ENCODE measurements at regions not wholly inside any gene's neighbourhood (a gene's known extent, or its start where the extent isn't known, plus 50 kb on each side); places are given as distances from the start of the nearest gene placed in this dataset.
"Not testable (repeated sequence)": the region's sequence is repeated elsewhere in the genome, so short reads cannot be mapped to it uniquely, and the experiment has no call there.

GRCh38 chr2:238704471-238705225 is 143.2 kb upstream of the TWIST2 start:
- no peak for DNase-seq

DNA sequence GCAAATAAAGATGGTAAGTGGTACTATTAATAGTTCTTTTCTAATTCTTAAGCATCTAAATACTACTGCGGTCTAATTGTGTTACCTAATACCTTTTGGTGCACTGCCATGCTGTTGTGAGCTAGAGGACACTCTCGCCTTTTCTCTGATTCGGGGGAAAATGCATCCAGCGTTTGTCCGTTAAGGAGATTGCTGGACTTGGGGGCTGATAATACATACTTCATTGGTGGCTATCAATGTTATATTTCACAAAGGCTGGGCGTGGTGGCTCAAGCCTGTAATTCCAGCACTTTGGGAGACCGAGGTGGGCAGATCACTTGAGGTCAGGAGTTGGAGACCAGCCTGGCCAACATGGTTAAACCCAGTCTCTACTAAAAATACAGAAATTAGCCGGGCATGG is 141.7 kb upstream of the TWIST2 start:
- no peak for DNase-seq

- DNase-seq, result no peak
Measured at GRCh38 chr2:238706673-238707072, 141.2 kb upstream of the TWIST2 start.

- DNase-seq, result no peak
Measured at GRCh38 chr2:238709325-238710025, 138.4 kb upstream of the TWIST2 start.

DNA sequence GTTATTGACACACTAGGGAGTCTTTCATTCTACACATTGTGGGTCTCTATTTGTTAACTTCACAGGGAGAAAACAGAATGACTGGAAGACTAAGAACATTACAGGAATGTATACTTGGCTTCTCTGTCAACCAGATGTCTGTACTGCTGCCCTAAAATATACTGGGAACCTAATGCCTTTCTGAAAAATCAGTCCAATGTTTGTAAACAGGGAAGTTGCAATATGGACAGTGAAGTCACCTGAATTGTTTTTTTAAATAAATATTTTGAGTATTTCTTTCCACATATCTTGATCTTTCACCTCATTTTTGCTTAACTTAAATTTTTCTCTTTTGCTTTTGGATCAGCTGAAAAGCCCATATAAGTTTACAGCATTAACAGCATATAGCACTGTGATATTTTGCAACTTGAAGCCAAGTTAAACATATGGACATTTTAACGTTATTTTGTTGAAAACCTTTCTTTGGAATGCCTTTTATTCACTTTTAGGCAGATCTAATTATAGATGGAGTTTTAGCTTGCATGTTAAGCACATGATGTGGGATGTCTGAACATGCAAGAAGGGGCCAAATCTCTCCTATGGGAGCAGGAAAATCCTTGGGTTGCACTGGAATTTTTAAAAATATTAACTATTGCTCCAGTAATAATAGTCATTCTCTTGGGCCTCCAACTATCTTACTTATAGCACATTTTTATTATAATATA is 137.7 kb upstream of the TWIST2 start:
- DNase-seq, result no peak

GRCh38 chr2:238710787-238711186 is 137.1 kb upstream of the TWIST2 start:
- no peak for DNase-seq

- no peak for DNase-seq
Measured at GRCh38 chr2:238711346-238711745, 136.5 kb upstream of the TWIST2 start.

GRCh38 chr2:238712011-238712410 is 135.9 kb upstream of the TWIST2 start:
- no peak for DNase-seq

DNA sequence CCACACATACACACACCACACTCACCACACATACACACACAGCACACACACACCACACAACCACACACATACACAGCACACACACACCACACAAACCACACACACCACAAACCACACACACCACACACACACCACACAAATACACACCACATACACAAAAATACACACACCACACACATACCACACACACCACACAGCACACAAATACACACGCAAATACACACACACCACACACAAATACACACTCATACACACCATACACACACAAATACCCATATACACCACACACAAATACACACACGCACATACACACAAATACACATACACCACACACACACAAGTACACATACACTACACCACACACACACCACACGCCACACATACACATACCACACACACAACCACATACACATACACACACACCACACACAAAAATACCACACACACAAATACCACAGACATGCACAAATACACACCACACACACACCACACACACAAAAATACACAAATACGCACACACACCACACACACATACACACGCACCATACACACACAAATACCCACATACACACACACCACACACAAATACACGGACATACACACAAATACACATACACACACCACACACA is 134.6 kb upstream of the TWIST2 start:
- no peak for DNase-seq

DNA sequence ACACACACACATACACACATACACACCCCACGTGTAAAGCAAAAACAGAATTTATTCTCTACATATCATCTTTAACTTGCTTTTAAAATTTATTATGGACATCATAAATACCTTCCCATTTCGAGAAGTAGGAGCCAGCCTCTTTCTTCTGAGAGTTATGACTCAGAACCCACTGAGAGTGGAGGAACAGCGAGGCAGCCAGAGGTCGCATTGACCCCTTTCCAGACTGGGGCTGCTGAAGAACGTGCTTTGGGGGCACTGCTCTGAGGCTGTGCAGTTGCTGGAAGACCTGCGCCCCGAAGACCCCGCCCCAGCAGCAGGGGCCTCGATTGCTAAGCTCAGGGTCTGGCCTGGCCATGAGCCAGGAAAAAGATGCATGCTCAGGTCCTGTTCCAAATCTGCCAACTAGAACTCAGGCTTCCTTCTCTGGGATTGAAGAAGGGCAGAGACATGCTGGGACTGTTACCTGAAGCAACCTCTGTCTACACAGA is 133.8 kb upstream of the TWIST2 start:
- no peak for DNase-seq

DNA sequence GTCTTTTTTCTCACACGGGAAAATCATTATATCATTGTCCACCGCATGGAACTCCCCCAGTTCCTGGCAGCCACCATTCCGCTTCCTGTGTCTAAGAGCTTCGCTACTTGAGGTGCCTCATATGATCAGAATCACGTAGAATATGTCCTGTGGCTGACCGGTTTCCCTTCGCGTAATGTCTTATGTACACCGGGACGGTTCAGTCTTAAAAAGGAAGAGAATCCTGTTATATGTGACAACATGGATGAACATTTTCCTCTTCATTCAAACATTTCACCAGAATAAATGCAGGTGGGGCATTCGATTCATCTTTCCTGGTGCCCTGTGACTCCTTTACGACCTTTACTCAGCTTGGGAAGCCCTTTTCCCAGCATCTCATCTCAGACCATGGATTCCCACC is 131.7 kb upstream of the TWIST2 start:
- DNase-seq, result no peak

DNA sequence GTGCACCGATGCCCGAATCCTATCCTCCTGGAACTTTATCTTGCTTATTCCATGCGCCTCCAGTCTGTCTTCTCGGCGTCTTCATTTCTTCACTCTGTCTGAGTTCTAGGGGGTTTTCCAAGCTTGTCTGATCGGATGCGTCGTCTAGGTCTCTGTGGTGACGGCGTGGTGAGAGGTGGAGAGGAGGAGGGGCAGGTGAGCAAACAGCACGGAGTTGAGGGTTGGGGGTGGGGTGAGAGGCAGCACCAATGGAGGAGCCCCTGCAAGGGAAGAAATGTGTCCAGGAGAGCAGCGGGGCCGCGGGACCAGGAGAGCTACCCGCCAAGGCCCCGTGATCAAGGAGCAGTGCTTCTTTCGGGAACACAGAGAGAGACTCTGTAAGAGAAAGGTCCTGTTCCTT is 131.3 kb upstream of the TWIST2 start:
- no peak for DNase-seq

- DNase-seq, result no peak
Measured at GRCh38 chr2:238717084-238717483, 130.8 kb upstream of the TWIST2 start.

GRCh38 chr2:238719641-238720040 is 128.2 kb upstream of the TWIST2 start:
- DNase-seq, result no peak

DNA sequence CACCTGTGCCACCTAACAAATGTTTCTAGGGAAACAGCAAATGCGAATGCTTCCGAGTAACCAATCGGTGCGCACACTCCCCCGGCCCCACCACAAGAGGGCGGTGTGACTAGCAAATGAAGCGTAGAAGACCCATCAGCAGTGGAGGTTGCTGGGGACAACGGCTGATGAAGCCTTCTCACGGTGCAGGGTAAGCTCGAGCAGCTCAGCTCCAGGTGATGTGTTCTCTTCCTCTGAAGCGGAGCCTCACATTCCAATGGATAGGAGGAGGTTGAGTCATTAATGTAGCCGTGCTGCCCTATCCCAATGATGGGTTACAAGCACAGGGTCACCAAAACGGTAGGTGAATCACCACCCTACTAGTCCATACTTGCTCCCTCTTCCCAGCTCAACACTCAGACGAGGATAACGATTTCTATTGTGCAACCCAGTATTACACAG is 127.6 kb upstream of the TWIST2 start:
- DNase-seq, result peak; percentile 1

DNA sequence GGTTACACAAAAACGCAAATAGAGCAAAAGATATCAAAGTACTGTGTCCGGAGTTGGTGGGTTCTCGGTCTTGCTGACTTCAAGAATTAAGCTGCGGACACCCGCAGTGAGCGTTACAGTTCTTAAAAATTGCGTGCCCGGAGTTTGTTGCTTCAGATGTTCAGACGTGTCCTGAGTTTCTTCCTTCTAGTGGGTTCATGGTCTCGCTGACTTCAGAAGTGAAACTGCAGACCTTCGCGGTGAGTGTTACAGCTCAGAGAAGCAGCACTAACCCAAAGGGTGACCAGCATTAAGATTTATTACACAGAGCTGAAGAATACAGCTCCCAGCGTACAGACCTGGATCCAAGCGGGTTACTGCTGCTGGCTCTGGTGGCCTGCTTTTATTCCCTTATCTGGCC is 125.7 kb upstream of the TWIST2 start:
- DNase-seq, result no peak

GRCh38 chr2:238722883-238723282 is 125.0 kb upstream of the TWIST2 start:
- no peak for DNase-seq

- not testable (repeated sequence) for DNase-seq
Measured at GRCh38 chr2:238723740-238724320, 124.1 kb upstream of the TWIST2 start.

DNA sequence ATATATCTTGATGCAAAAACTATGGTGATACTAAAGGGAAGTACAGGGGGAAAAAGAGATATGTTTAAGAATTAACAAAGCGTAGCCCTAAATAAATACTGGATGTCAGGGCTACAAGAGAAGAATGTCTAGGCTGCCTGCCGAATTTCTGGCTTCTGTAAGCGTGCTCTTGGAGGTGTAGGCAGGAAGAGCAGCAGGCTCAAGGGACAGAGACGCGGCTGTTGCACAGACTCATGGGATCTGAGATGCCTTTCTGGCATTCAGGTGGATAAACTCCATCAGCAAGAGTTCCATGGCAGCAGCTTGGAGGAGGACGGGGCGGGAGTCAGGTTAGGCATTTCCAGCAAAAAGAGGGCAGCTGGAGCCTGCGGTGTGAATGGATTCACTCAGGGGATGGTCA is 123.2 kb upstream of the TWIST2 start:
- DNase-seq, result no peak

- DNase-seq, result no peak
Measured at GRCh38 chr2:238725298-238725697, 122.6 kb upstream of the TWIST2 start.

DNA sequence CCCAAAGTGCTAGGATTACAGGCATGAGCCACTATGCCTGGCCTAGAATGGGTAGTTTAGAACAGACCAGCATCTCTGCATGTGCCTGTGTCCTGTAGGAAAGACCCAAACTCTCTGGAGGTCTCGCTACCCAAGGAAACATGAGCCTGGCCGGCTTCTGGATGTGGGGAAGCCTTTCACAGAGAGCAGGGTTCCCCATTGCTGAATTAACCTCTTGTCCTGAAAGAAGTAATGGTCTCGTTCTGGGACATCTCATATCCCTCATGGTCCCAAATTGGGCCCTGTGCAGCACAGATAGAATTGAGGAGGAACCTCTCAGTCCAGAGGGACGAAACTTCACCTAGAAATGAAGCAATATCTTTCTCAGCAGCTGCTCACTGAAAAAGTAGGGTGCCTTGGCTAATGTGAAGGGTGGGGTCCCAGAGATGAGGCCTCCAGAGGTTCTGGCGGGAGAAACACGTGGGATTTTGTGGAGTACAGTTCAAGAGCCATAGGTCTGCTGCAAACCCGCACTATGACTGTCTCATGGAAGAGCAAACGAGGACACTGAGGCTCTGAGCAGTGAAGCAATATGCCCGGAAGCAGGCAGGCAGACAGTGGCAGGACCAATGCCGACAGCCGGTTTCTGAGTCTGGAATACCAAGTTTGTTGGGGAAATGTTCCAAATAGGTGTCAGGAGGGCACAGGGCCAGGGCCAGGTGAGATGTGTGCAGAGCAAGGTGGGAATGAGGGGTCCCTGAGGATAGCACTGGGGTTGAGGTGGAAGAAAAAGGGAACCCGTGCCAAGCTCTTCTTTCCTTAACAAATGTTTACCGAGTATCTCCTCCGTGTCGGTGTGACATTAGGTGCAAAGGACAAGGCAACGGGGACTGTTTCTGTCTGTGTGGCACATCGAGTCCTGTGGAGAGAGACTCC is 121.0 kb upstream of the TWIST2 start:
- no peak for DNase-seq

Data from NCI-H2029 treated with DMSO at 0.1 percent for 48 hours (cell line).